Transverse colon (tissue), 3 donors: ENCODE measurements at regions not wholly inside any gene's neighbourhood (a gene's known extent, or its start where the extent isn't known, plus 50 kb on each side); places are given as distances from the start of the nearest gene placed in this dataset.

Source experiments
- EP300 ChIP-seq: sonication (generic); formaldehyde crosslinking; IDR thresholded peaks from one replicate; pipeline ENCODE4 v1.6.1; 2017; ENCODE audit warnings: antibody characterized with exemption, low read depth
- POLR2A ChIP-seq: fragments of 450-650 bp; IDR thresholded peaks from one replicate; pipeline ENCODE4 v1.6.1; 2016; ENCODE audit warnings: antibody characterized with exemption, mild to moderate bottlenecking, moderate library complexity
- TF ChIP-seq, protein P1 (sequence below), 5 experiments: fragments of 200-600 bp in 3 of 5; fragments of 450-650 bp in 2 of 5; sonication (generic) in 3 of 5; IDR thresholded peaks; 1 replicate in 2 of 5; 2 replicates in 3 of 5; pipeline ENCODE4 v1.5.1; 2016 to 2017; ENCODE audit warnings: antibody characterized with exemption in 5 of 5, inconsistent platforms in 3 of 5, mild to moderate bottlenecking in 2 of 5, moderate library complexity in 1 of 5

DNA sequence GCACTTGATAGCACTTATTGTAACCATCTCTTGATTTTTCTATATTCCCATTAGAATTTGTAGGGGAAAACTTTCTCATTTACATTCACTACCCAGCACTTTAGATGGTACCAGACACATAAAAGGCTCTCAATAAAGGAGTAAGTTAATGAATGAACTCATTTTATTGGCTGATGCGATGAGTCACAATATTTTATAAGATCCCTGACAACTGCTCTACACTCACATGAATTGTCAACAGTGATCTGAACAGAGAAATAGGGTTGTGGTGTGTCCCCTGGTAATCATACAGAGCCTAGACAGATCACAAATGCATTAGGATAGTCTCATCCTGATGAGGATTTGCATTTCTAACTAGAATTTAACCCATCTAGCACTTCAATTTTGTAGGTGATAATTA is 567.6 kb upstream of the ARPP21 start:
- TF ChIP-seq, protein P1, sequence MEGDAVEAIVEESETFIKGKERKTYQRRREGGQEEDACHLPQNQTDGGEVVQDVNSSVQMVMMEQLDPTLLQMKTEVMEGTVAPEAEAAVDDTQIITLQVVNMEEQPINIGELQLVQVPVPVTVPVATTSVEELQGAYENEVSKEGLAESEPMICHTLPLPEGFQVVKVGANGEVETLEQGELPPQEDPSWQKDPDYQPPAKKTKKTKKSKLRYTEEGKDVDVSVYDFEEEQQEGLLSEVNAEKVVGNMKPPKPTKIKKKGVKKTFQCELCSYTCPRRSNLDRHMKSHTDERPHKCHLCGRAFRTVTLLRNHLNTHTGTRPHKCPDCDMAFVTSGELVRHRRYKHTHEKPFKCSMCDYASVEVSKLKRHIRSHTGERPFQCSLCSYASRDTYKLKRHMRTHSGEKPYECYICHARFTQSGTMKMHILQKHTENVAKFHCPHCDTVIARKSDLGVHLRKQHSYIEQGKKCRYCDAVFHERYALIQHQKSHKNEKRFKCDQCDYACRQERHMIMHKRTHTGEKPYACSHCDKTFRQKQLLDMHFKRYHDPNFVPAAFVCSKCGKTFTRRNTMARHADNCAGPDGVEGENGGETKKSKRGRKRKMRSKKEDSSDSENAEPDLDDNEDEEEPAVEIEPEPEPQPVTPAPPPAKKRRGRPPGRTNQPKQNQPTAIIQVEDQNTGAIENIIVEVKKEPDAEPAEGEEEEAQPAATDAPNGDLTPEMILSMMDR (IDR thresholded peaks at IDR 0.05): no peak
- TF ChIP-seq POLR2A (no peak), EP300 (no peak)
